Lower leg skin (tissue), 4 donors: ENCODE measurements at regions not wholly inside any gene's neighbourhood (a gene's known extent, or its start where the extent isn't known, plus 50 kb on each side); places are given as distances from the start of the nearest gene placed in this dataset.

Source experiments
- DNase-seq, 2 donors: peaks; one replicate each; pipeline ENCODE4 v3.0.0-alpha.2; 2019; ENCODE audit warnings: low spot score in 2 of 2
- H3K4me3 ChIP-seq: fragments of 200-600 bp; sonication (generic); 2 replicates; pipeline ENCODE4 v1.5.1; 2017; ENCODE audit warnings: mild to moderate bottlenecking, low read depth; ENCODE audit not compliant: poor library complexity, severe bottlenecking
- CTCF ChIP-seq, 3 donors: fragments of 450-650 bp; IDR thresholded peaks; one replicate each; pipeline ENCODE4 v1.5.1; 2016; ENCODE audit warnings: antibody characterized with exemption in 3 of 3, mild to moderate bottlenecking in 3 of 3, moderate library complexity in 2 of 3
- POLR2A ChIP-seq, 2 donors: fragments of 450-650 bp; IDR thresholded peaks; one replicate each; pipeline ENCODE4 v1.6.1; 2016 to 2017; ENCODE audit warnings: antibody characterized with exemption in 2 of 2, mild to moderate bottlenecking in 1 of 2, moderate library complexity in 1 of 2
- WGBS, 2 donors: methylation state at CpG; one replicate each; pipeline ENCODE4 v1.1.5; 2018; 5-methylcytosine and 5-hydroxymethylcytosine counted together
- intact Hi-C: fragments of 100-400 bp; cut with DNase I; formaldehyde crosslinking; loops from one replicate; pipeline ENCODE4 v1.15.0; 2023; ENCODE audit warnings: low total_unique reads

- no peak overlapping the region for H3K4me3 ChIP-seq
- TF ChIP-seq POLR2A (IDR thresholded peaks at IDR 0.05) (no peak), CTCF (IDR thresholded peaks at IDR 0.05) (no peak)
- intact Hi-C loops: no loop called here
- no peak for DNase-seq
Observed at GRCh38 chr4:166279261-166279660, 406.2 kb downstream of the TLL1 start.

- DNase-seq: no peak
- H3K4me3 ChIP-seq: no peak overlapping the region
- intact Hi-C loops: no loop called here
- WGBS, 2 donors: 30 to 38% methylated on average over 1 of the region's 1 CpG
- no peak for TF ChIP-seq CTCF (IDR thresholded peaks at IDR 0.05)
- TF ChIP-seq POLR2A (IDR thresholded peaks at IDR 0.05): no peak
Observed at GRCh38 chr4:166280642-166281041, 407.6 kb downstream of the TLL1 start.

- H3K4me3 ChIP-seq: no peak overlapping the region
- no peak for DNase-seq
- intact Hi-C loops: no loop called here
- 0 to 88% methylated on average over 1 of the region's 1 CpG for WGBS, 2 donors
- TF ChIP-seq POLR2A (IDR thresholded peaks at IDR 0.05) (no peak), CTCF (IDR thresholded peaks at IDR 0.05) (no peak)
Observed at GRCh38 chr4:166282081-166282770, 409.2 kb downstream of the TLL1 start.

- intact Hi-C loops: no loop called here
- TF ChIP-seq POLR2A (IDR thresholded peaks at IDR 0.05) (no peak), CTCF (IDR thresholded peaks at IDR 0.05) (no peak)
- no peak for DNase-seq
Observed at GRCh38 chr4:166284221-166284620, 411.2 kb downstream of the TLL1 start.

GRCh38 chr4:166290426-166290825 is 417.4 kb downstream of the TLL1 start:
- H3K4me3 ChIP-seq: no peak overlapping the region
- no peak for DNase-seq
- no peak for TF ChIP-seq POLR2A (IDR thresholded peaks at IDR 0.05)
- TF ChIP-seq CTCF (IDR thresholded peaks at IDR 0.05): no peak
- WGBS, 2 donors: 34 to 51% methylated on average over 4 of the region's 4 CpGs
- intact Hi-C loops: no loop called here

More at GRCh38 chr4:166284221-166284620, 411.2 kb downstream of the TLL1 start:
- no peak overlapping the region for H3K4me3 ChIP-seq

GRCh38 chr4:166293556-166293955 is 420.5 kb downstream of the TLL1 start:
- WGBS, 2 donors: 57 to 62% methylated on average over 2 of the region's 2 CpGs
- no peak overlapping the region for H3K4me3 ChIP-seq
- TF ChIP-seq POLR2A (IDR thresholded peaks at IDR 0.05): no peak
- TF ChIP-seq CTCF (IDR thresholded peaks at IDR 0.05): no peak
- no peak for DNase-seq
- intact Hi-C loops: no loop called here
